Peyer's patch (tissue), 4 donors: ENCODE measurements at regions not wholly inside any gene's neighbourhood (a gene's known extent, or its start where the extent isn't known, plus 50 kb on each side); places are given as distances from the start of the nearest gene placed in this dataset.

Experiments used
- POLR2A ChIP-seq, 2 donors: fragments of 450-650 bp; IDR thresholded peaks; one replicate each; pipeline ENCODE4 v1.5.1; 2017; ENCODE audit warnings: antibody characterized with exemption in 2 of 2, mild to moderate bottlenecking in 2 of 2, moderate library complexity in 2 of 2
- TF ChIP-seq, protein P1 (sequence below), 6 experiments: fragments of 450-650 bp in 4 of 6; fragments of 200-600 bp in 2 of 6; sonication (generic) in 1 of 6; IDR thresholded peaks; one replicate each; pipeline ENCODE4 v1.5.1; 2017 to 2019; ENCODE audit warnings: antibody characterized with exemption in 6 of 6, mild to moderate bottlenecking in 3 of 6, moderate library complexity in 1 of 6

DNA sequence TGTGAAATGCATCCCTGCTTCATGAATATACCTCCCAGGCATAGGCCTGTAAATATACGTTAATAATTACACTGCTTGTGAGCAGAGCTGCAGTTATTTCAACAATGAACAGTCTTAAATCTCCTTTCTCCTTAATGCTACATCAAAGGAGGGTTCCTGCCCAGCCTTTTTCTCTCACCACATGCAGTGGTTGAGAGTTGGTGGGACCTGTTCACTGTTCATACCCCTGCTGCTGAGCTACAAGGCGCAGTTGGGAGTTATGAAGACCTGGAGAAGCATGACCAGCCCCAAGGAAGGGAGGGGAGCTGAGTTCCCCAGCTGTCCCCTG lies 111.9 kb upstream of the FOXQ1 start:
- TF ChIP-seq, protein P1, sequence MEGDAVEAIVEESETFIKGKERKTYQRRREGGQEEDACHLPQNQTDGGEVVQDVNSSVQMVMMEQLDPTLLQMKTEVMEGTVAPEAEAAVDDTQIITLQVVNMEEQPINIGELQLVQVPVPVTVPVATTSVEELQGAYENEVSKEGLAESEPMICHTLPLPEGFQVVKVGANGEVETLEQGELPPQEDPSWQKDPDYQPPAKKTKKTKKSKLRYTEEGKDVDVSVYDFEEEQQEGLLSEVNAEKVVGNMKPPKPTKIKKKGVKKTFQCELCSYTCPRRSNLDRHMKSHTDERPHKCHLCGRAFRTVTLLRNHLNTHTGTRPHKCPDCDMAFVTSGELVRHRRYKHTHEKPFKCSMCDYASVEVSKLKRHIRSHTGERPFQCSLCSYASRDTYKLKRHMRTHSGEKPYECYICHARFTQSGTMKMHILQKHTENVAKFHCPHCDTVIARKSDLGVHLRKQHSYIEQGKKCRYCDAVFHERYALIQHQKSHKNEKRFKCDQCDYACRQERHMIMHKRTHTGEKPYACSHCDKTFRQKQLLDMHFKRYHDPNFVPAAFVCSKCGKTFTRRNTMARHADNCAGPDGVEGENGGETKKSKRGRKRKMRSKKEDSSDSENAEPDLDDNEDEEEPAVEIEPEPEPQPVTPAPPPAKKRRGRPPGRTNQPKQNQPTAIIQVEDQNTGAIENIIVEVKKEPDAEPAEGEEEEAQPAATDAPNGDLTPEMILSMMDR (IDR thresholded peaks at IDR 0.05), result no peak
- no peak for TF ChIP-seq POLR2A (IDR thresholded peaks at IDR 0.05)
